BJ (cell line): ENCODE measurements at regions not wholly inside any gene's neighbourhood (a gene's known extent, or its start where the extent isn't known, plus 50 kb on each side); places are given as distances from the start of the nearest gene placed in this dataset.

Experiments
- CTCF ChIA-PET: fragments of 350-600 bp; formaldehyde crosslinking; extraction: SDS; loops from one replicate; lab custom pipeline; 2021; ENCODE audit warnings: antibody characterized with exemption, inconsistent platforms; lab: Yijun Ruan, JAX
- POLR2A ChIA-PET: fragments of 300-600 bp; sonication (Branson Sonifier 250); formaldehyde crosslinking; extraction: SDS; loops from one replicate; lab custom pipeline; 2021; ENCODE audit warnings: antibody characterized with exemption; lab: Charles Lee
- DNase-seq: peaks from one replicate; pipeline ENCODE4 v3.0.0-alpha.2; 2011; ENCODE audit warnings: low read depth
- H3K27me3 ChIP-seq: 2 replicates; pipeline ENCODE4 v1.6.0; 2011; ENCODE audit warnings: low read length; ENCODE audit not compliant: control insufficient read depth, insufficient read depth
- H3K36me3 ChIP-seq: 2 replicates; pipeline ENCODE4 v1.5.1; 2011; ENCODE audit warnings: low read length; ENCODE audit not compliant: control insufficient read depth, insufficient read depth
- H3K4me3 ChIP-seq: 2 replicates; pipeline ENCODE4 v1.5.1; 2011; ENCODE audit warnings: low read depth, mild to moderate bottlenecking, control low read depth, low read length
- CTCF ChIP-seq: IDR thresholded peaks from 2 replicates; pipeline ENCODE4 v1.5.1; 2011; ENCODE audit warnings: low read depth, mild to moderate bottlenecking, control low read depth, inconsistent platforms, low read length, moderate library complexity; ENCODE audit not compliant: insufficient read depth

- H3K4me3 ChIP-seq: no peak overlapping the region
- no peak for TF ChIP-seq CTCF
- POLR2A ChIA-PET: no interaction called here
- DNase-seq: no peak
- no peaks in the 10 kb centered on the region for H3K27me3 ChIP-seq
- no peaks in the 10 kb centered on the region for H3K36me3 ChIP-seq
- CTCF ChIA-PET: interaction anchor here (1.0 kb wide), 1 partner anchor 10 kb away, joined by 4 read pairs; no protein-coding TSS in a partner anchor
These were observed 97.9 kb downstream of the EMX2 start for GRCh38 chr10:117640406-117640805.

- no peak for DNase-seq
- Histone ChIP-seq H3K36me3 (no peaks in the 10 kb centered on the region), H3K4me3 (no peak overlapping the region), H3K27me3 (no peaks in the 10 kb centered on the region)
- CTCF ChIA-PET: no interaction called here
- TF ChIP-seq CTCF: no peak
- POLR2A ChIA-PET: no interaction called here
These were observed 104.2 kb downstream of the EMX2 start for GRCh38 chr10:117646718-117647117.

- ChIA-PET CTCF (no interaction called here), POLR2A (no interaction called here)
- H3K27me3 ChIP-seq: no peaks in the 10 kb centered on the region
- no peaks in the 10 kb centered on the region for H3K36me3 ChIP-seq
- DNase-seq: no peak
- no peak overlapping the region for H3K4me3 ChIP-seq
- TF ChIP-seq CTCF: no peak
These were observed 104.8 kb downstream of the EMX2 start for GRCh38 chr10:117647306-117647705.

- Histone ChIP-seq H3K36me3 (no peaks in the 10 kb centered on the region), H3K4me3 (no peak overlapping the region), H3K27me3 (no peaks in the 10 kb centered on the region)
- TF ChIP-seq CTCF: no peak
- ChIA-PET POLR2A (no interaction called here), CTCF (interaction anchor here (0.7 to 1.9 kb wide), 3 partner anchors 11 to 92 kb away, joined by 3 to 9 read pairs (median 4); no protein-coding TSS in a partner anchor)
- DNase-seq: no peak
These were observed 108.6 kb downstream of the EMX2 start for GRCh38 chr10:117651121-117651520.

- H3K36me3 ChIP-seq: no peaks in the 10 kb centered on the region
- ChIA-PET CTCF (interaction anchor here (0.8 kb wide), 1 partner anchor 43 kb away, joined by 3 read pairs; no protein-coding TSS in a partner anchor), POLR2A (no interaction called here)
- H3K27me3 ChIP-seq: no peaks in the 10 kb centered on the region
- no peak for DNase-seq
- no peak overlapping the region for H3K4me3 ChIP-seq
- TF ChIP-seq CTCF: no peak
These were observed 110.0 kb downstream of the EMX2 start for GRCh38 chr10:117652228-117653169.
